Panc1 (cell line): ENCODE measurements at regions not wholly inside any gene's neighbourhood (a gene's known extent, or its start where the extent isn't known, plus 50 kb on each side); places are given as distances from the start of the nearest gene placed in this dataset.

Experiments used
- POLR2AphosphoS5 ChIP-seq: IDR thresholded peaks from 2 replicates; pipeline ENCODE4 v1.6.1; 2012; ENCODE audit warnings: mild to moderate bottlenecking, low read depth, low read length, moderate library complexity
- SIN3A ChIP-seq: IDR thresholded peaks from 2 replicates; pipeline ENCODE4 v1.6.1; 2012; ENCODE audit warnings: low read depth, mild to moderate bottlenecking, low read length, moderate library complexity, borderline replicate concordance; ENCODE audit not compliant: insufficient read depth
- TCF7L2 ChIP-seq: IDR thresholded peaks from 2 replicates; pipeline ENCODE4 v1.6.1; 2011; ENCODE audit warnings: mild to moderate bottlenecking, low read depth, low read length, inconsistent platforms
- TF ChIP-seq, protein P1 (sequence below): fragments of 450-650 bp; IDR thresholded peaks from 2 replicates; pipeline ENCODE4 v1.5.1; 2017; ENCODE audit warnings: mild to moderate bottlenecking
- TF ChIP-seq, protein P2 (sequence below), 2 experiments: IDR thresholded peaks; 2 replicates each; pipeline ENCODE4 v1.6.1; 2011 to 2012; ENCODE audit warnings: low read depth in 2 of 2, control low read depth in 1 of 2, low read length in 1 of 2, mild to moderate bottlenecking in 1 of 2, moderate library complexity in 1 of 2; ENCODE audit not compliant: insufficient read depth in 1 of 2

DNA sequence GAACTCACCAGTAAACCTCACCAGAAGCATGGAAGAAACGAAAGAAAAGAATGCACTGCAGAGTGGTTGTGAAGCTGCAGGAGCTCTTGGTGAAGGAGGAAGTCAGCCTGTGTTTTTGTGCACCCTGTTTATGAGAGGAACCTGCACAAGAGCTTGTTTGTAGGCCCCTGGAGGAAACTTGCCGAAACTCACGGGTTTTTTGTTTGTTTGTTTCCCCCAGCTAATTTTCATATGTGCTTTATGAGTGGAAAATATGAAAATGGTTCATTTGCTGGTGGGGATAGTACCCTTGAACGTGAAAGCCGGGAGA is 222.7 kb downstream of the C16orf95 start:
- TF ChIP-seq, protein P1, sequence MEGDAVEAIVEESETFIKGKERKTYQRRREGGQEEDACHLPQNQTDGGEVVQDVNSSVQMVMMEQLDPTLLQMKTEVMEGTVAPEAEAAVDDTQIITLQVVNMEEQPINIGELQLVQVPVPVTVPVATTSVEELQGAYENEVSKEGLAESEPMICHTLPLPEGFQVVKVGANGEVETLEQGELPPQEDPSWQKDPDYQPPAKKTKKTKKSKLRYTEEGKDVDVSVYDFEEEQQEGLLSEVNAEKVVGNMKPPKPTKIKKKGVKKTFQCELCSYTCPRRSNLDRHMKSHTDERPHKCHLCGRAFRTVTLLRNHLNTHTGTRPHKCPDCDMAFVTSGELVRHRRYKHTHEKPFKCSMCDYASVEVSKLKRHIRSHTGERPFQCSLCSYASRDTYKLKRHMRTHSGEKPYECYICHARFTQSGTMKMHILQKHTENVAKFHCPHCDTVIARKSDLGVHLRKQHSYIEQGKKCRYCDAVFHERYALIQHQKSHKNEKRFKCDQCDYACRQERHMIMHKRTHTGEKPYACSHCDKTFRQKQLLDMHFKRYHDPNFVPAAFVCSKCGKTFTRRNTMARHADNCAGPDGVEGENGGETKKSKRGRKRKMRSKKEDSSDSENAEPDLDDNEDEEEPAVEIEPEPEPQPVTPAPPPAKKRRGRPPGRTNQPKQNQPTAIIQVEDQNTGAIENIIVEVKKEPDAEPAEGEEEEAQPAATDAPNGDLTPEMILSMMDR = no peak
- TF ChIP-seq POLR2AphosphoS5 (no peak), SIN3A (no peak), TCF7L2 (no peak)
- TF ChIP-seq, protein P2, sequence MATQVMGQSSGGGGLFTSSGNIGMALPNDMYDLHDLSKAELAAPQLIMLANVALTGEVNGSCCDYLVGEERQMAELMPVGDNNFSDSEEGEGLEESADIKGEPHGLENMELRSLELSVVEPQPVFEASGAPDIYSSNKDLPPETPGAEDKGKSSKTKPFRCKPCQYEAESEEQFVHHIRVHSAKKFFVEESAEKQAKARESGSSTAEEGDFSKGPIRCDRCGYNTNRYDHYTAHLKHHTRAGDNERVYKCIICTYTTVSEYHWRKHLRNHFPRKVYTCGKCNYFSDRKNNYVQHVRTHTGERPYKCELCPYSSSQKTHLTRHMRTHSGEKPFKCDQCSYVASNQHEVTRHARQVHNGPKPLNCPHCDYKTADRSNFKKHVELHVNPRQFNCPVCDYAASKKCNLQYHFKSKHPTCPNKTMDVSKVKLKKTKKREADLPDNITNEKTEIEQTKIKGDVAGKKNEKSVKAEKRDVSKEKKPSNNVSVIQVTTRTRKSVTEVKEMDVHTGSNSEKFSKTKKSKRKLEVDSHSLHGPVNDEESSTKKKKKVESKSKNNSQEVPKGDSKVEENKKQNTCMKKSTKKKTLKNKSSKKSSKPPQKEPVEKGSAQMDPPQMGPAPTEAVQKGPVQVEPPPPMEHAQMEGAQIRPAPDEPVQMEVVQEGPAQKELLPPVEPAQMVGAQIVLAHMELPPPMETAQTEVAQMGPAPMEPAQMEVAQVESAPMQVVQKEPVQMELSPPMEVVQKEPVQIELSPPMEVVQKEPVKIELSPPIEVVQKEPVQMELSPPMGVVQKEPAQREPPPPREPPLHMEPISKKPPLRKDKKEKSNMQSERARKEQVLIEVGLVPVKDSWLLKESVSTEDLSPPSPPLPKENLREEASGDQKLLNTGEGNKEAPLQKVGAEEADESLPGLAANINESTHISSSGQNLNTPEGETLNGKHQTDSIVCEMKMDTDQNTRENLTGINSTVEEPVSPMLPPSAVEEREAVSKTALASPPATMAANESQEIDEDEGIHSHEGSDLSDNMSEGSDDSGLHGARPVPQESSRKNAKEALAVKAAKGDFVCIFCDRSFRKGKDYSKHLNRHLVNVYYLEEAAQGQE (IDR thresholded peaks at IDR 0.05; ENCODE audit: insufficient read depth in 1 of 2, low read depth in 2 of 2, low read length in 1 of 2) = no peak
